IMR-90 (cell line): ENCODE measurements at regions not wholly inside any gene's neighbourhood (a gene's known extent, or its start where the extent isn't known, plus 50 kb on each side); places are given as distances from the start of the nearest gene placed in this dataset.

ENCODE experiments used
- ATAC-seq: fragments of 200-7000 bp; cut with Tn5 transposase; 2 replicates; pipeline ENCODE4 v1.9.1; 2020; ENCODE audit warnings: low read depth, mild to moderate bottlenecking, moderate library complexity
- BruUV-seq: library from RNA; stranded (reverse); fragments of 400-500 nt; replicated peaks from 2 replicates; lab custom pipeline; 2021; lab: Mats Ljungman, UMichigan
- CTCF ChIA-PET: fragments of 300-600 bp; formaldehyde crosslinking; extraction: SDS; loops from one replicate; lab custom pipeline; 2021; ENCODE audit warnings: antibody characterized with exemption; lab: Yijun Ruan, JAX
- POLR2A ChIA-PET: fragments of 300-600 bp; sonication (Branson Sonifier 250); formaldehyde crosslinking; loops from one replicate; lab custom pipeline; 2022; ENCODE audit warnings: antibody characterized with exemption; ENCODE audit not compliant: unreplicated experiment; lab: Charles Lee
- DNase-seq: peaks from one replicate; pipeline ENCODE4 v3.0.0; 2013
- H2AFZ ChIP-seq: replicated peaks from 2 replicates; pipeline ENCODE3; 2013; ENCODE audit warnings: low read length, mild to moderate bottlenecking; ENCODE audit not compliant: poor library complexity
- H2AK5ac ChIP-seq: 2 replicates; pipeline ENCODE4 v1.6.1; 2013; ENCODE audit warnings: low read depth, low read length, inconsistent platforms
- H2AK9ac ChIP-seq: replicated peaks from 2 replicates; pipeline ENCODE3; 2013; ENCODE audit warnings: mild to moderate bottlenecking, low read depth, low read length, moderate library complexity; ENCODE audit not compliant: poor library complexity
- H2BK120ac ChIP-seq: 2 replicates; pipeline ENCODE4 v1.6.1; 2013; ENCODE audit warnings: low read depth, low read length, inconsistent platforms
- H2BK15ac ChIP-seq: 3 replicates; pipeline ENCODE4 v1.6.1; 2013; ENCODE audit warnings: low read depth, low read length, inconsistent platforms
- H2BK20ac ChIP-seq: 2 replicates; pipeline ENCODE4 v1.6.1; 2013; ENCODE audit warnings: low read depth, mild to moderate bottlenecking, inconsistent platforms, low read length, moderate library complexity
- H2BK5ac ChIP-seq: 2 replicates; pipeline ENCODE4 v1.6.1; 2013; ENCODE audit warnings: mild to moderate bottlenecking, low read depth, low read length, inconsistent platforms; ENCODE audit not compliant: poor library complexity, severe bottlenecking
- H3K14ac ChIP-seq: replicated peaks from 2 replicates; pipeline ENCODE4 v1.6.1; 2013; ENCODE audit warnings: low read depth, low read length, inconsistent platforms
- H3K18ac ChIP-seq: 2 replicates; pipeline ENCODE4 v1.6.1; 2013; ENCODE audit warnings: low read depth, low read length, control low read depth
- H3K23ac ChIP-seq: 2 replicates; pipeline ENCODE4 v1.6.1; 2013; ENCODE audit warnings: low read depth, low read length, inconsistent platforms
- H3K27ac ChIP-seq: 2 replicates; pipeline ENCODE4 v1.5.1; 2013; ENCODE audit warnings: mild to moderate bottlenecking, control low read depth, low read length; ENCODE audit not compliant: insufficient read depth
- H3K27me3 ChIP-seq: 2 replicates; pipeline ENCODE4 v1.6.1; 2013; ENCODE audit warnings: low read length; ENCODE audit not compliant: control insufficient read depth, insufficient read depth
- H3K36me3 ChIP-seq: 2 replicates; pipeline ENCODE4 v1.6.1; 2013; ENCODE audit warnings: low read length, mixed read lengths; ENCODE audit not compliant: control insufficient read depth, insufficient read depth
- H3K4ac ChIP-seq: 2 replicates; pipeline ENCODE4 v1.6.1; 2013; ENCODE audit warnings: low read depth, low read length, inconsistent platforms
- H3K4me1 ChIP-seq: 2 replicates; pipeline ENCODE4 v1.6.1; 2013; ENCODE audit warnings: low read length, mixed read lengths; ENCODE audit not compliant: control insufficient read depth, insufficient read depth
- H3K4me2 ChIP-seq: 2 replicates; pipeline ENCODE4 v1.6.1; 2013; ENCODE audit warnings: low read depth, mild to moderate bottlenecking, control low read depth, low read length, moderate library complexity
- H3K4me3 ChIP-seq: 2 replicates; pipeline ENCODE4 v1.5.1; 2013; ENCODE audit warnings: low read depth, mild to moderate bottlenecking, control low read depth, low read length, moderate library complexity; ENCODE audit not compliant: insufficient read depth
- H3K56ac ChIP-seq: 2 replicates; pipeline ENCODE4 v1.6.1; 2013; ENCODE audit warnings: low read length, inconsistent platforms; ENCODE audit not compliant: insufficient read depth; ENCODE audit errors: extremely low read depth
- H3K79me1 ChIP-seq, 2 experiments: 2 replicates each; pipeline ENCODE4 v1.6.1; 2013; ENCODE audit warnings: low read length in 2 of 2, inconsistent platforms in 1 of 2, low read depth in 1 of 2
- H3K9ac ChIP-seq: 2 replicates; pipeline ENCODE4 v1.6.1; 2013; ENCODE audit warnings: low read depth, low read length, control low read depth
- H3K9me1 ChIP-seq: 2 replicates; pipeline ENCODE4 v1.6.1; 2013; ENCODE audit warnings: low read length, inconsistent platforms; ENCODE audit not compliant: insufficient read depth
- H3K9me3 ChIP-seq: 2 replicates; pipeline ENCODE4 v1.6.1; 2013; ENCODE audit warnings: low read length; ENCODE audit not compliant: control insufficient read depth, insufficient read depth
- H4K20me1 ChIP-seq: 2 replicates; pipeline ENCODE4 v1.6.1; 2013; ENCODE audit warnings: low read length, inconsistent platforms; ENCODE audit not compliant: insufficient read depth
- H4K5ac ChIP-seq: 2 replicates; pipeline ENCODE4 v1.6.1; 2013; ENCODE audit warnings: mild to moderate bottlenecking, low read depth, low read length, control low read depth
- H4K8ac ChIP-seq, 2 experiments: 2 replicates each; pipeline ENCODE4 v1.6.1; 2013; ENCODE audit warnings: low read depth in 2 of 2, low read length in 2 of 2, control low read depth in 1 of 2, inconsistent platforms in 1 of 2
- H4K91ac ChIP-seq: 2 replicates; pipeline ENCODE4 v1.6.1; 2013; ENCODE audit warnings: low read depth, low read length, inconsistent platforms; ENCODE audit not compliant: insufficient read depth
- CHD1 ChIP-seq: IDR thresholded peaks from 2 replicates; pipeline ENCODE4 v1.6.1; 2012; ENCODE audit warnings: low read depth, low read length, improper control_type of control experiment
- MAFK ChIP-seq: IDR thresholded peaks from 2 replicates; pipeline ENCODE4 v1.6.1; 2012; ENCODE audit warnings: low read depth, low read length, improper control_type of control experiment
- RAD21 ChIP-seq: IDR thresholded peaks from 2 replicates; pipeline ENCODE4 v1.6.1; 2012; ENCODE audit warnings: low read length, improper control_type of control experiment
- WGBS, 2 experiments: methylation state at CpG; one replicate each; pipeline versions ENCODE4 v1.1.5 to v1.1.7; 2013; ENCODE audit warnings: missing lambda C conversion rate in 2 of 2; ENCODE audit not compliant: insufficient read length in 1 of 2; ENCODE audit errors: extremely low coverage in 2 of 2; 5-methylcytosine and 5-hydroxymethylcytosine counted together
- dilution Hi-C: fragments of 300-500 bp; cut with HindIII; formaldehyde crosslinking; loops from one replicate; pipeline ENCODE4 v1.14.3; 2018; ENCODE audit warnings: low sequenced_read_pairs; ENCODE audit not compliant: unreplicated experiment
- in situ Hi-C: fragments of 300-500 bp; cut with MboI; formaldehyde crosslinking; loops from 3 replicates; pipeline ENCODE4 v1.14.3; 2019; ENCODE audit warnings: low sequenced_read_pairs, inconsistent platforms, mixed read lengths
- intact Hi-C: fragments of 100-400 bp; cut with micrococcal nuclease; formaldehyde crosslinking; loops from 2 replicates; pipeline ENCODE4 v1.10.0; 2022

- Histone ChIP-seq H3K14ac (no peak overlapping the region), H2AK9ac (no peak overlapping the region), H2AK5ac (no peak overlapping the region), H4K91ac (no peak overlapping the region), H4K8ac (no peak overlapping the region), H3K4me3 (no peak overlapping the region), H3K56ac (no peak overlapping the region), H3K4ac (no peak overlapping the region), H2BK120ac (no peak overlapping the region), H3K4me2 (no peak overlapping the region), H3K23ac (no peak overlapping the region), H4K20me1 (no peaks in the 10 kb centered on the region), H3K36me3 (no peaks in the 10 kb centered on the region), H3K27ac (no peak overlapping the region), H3K9me3 (no peaks in the 10 kb centered on the region), H2BK20ac (no peak overlapping the region), H3K9me1 (no peaks in the 10 kb centered on the region), H3K27me3 (peaks cover 6% of the 10 kb centered on the region; the same call in 1 of the 2 replicates), H4K5ac (no peak overlapping the region), H3K79me1 (no peaks in the 10 kb centered on the region), H3K4me1 (no peaks in the 10 kb centered on the region), H3K18ac (no peak overlapping the region), H3K9ac (no peak overlapping the region), H2BK15ac (no peak overlapping the region), H2BK5ac (no peak overlapping the region), H2AFZ (no peak overlapping the region)
- WGBS, 2 experiments = 64% methylated on average over 2 of the region's 4 CpGs; no CpG with 5 or more reads in 1 of the 2 experiments
- dilution Hi-C loops (no loop called here), in situ Hi-C loops (no loop called here), intact Hi-C loops (no loop called here)
- CTCF ChIA-PET = no interaction called here
- POLR2A ChIA-PET = no interaction called here
- BruUV-seq = no TSS peak
- ATAC-seq (no peak), DNase-seq (no peak)
- no peak for TF ChIP-seq RAD21
- peak; percentile 95 for TF ChIP-seq MAFK
- TF ChIP-seq CHD1 = no peak
These were observed 133.4 kb upstream of the B3GAT2 start for GRCh38 chr6:71090217-71090616.
